ENCODE measurements at regions not wholly inside any gene's neighbourhood (a gene's known extent, or its start where the extent isn't known, plus 50 kb on each side); places are given as distances from the start of the nearest gene placed in this dataset.

- TF ChIP-seq SUZ12 (IDR thresholded peaks at IDR 0.05) (no peak), ELF4 (IDR thresholded peaks at IDR 0.05) (no peak), CTBP1 (IDR thresholded peaks at IDR 0.05; ENCODE audit: borderline replicate concordance) (no peak), TARDBP (IDR thresholded peaks at IDR 0.05) (no peak), FOXM1 (IDR thresholded peaks at IDR 0.05; ENCODE audit: borderline replicate concordance) (no peak), NFRKB (IDR thresholded peaks at IDR 0.05) (no peak), FOXA1 (IDR thresholded peaks at IDR 0.05) (no peak), L3MBTL2 (conservative IDR thresholded peaks at IDR 0.05) (no peak), HDGF (IDR thresholded peaks at IDR 0.05; ENCODE audit: borderline replicate concordance) (no peak)
- TF ChIP-seq, protein P1, sequence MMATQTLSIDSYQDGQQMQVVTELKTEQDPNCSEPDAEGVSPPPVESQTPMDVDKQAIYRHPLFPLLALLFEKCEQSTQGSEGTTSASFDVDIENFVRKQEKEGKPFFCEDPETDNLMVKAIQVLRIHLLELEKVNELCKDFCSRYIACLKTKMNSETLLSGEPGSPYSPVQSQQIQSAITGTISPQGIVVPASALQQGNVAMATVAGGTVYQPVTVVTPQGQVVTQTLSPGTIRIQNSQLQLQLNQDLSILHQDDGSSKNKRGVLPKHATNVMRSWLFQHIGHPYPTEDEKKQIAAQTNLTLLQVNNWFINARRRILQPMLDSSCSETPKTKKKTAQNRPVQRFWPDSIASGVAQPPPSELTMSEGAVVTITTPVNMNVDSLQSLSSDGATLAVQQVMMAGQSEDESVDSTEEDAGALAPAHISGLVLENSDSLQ (IDR thresholded peaks at IDR 0.05), result no peak
These were observed 101.0 kb downstream of the BEGAIN start for GRCh38 chr14:100486025-100486828.

Data from HEK293T (cell line).